GM18868 (cell line): ENCODE measurements at regions not wholly inside any gene's neighbourhood (a gene's known extent, or its start where the extent isn't known, plus 50 kb on each side); places are given as distances from the start of the nearest gene placed in this dataset.

Source experiments
- ATAC-seq: cut with Tn5 transposase; IDR thresholded peaks from one replicate; pipeline ENCODE4 v1.9.1; 2021; ENCODE audit warnings: mild to moderate bottlenecking, moderate library complexity; ENCODE audit not compliant: unreplicated experiment

- no peak for ATAC-seq
Observed at GRCh38 chrX:73768886-73769285, 83.6 kb downstream of the XIST start.

GRCh38 chrX:73768160-73768559, 84.4 kb downstream of the XIST start:
- ATAC-seq: no peak

GRCh38 chrX:73767017-73767416, 85.5 kb downstream of the XIST start:
- peak; percentile 48 for ATAC-seq

GRCh38 chrX:73766431-73766795, 86.1 kb downstream of the XIST start:
- no peak for ATAC-seq

GRCh38 chrX:73765776-73766430, 86.6 kb downstream of the XIST start:
- no peak for ATAC-seq

- peak; percentile 93 for ATAC-seq
Observed at GRCh38 chrX:73758250-73758649, 94.3 kb downstream of the XIST start.
